ENCODE measurements at regions not wholly inside any gene's neighbourhood (a gene's known extent, or its start where the extent isn't known, plus 50 kb on each side); places are given as distances from the start of the nearest gene placed in this dataset.

DNA sequence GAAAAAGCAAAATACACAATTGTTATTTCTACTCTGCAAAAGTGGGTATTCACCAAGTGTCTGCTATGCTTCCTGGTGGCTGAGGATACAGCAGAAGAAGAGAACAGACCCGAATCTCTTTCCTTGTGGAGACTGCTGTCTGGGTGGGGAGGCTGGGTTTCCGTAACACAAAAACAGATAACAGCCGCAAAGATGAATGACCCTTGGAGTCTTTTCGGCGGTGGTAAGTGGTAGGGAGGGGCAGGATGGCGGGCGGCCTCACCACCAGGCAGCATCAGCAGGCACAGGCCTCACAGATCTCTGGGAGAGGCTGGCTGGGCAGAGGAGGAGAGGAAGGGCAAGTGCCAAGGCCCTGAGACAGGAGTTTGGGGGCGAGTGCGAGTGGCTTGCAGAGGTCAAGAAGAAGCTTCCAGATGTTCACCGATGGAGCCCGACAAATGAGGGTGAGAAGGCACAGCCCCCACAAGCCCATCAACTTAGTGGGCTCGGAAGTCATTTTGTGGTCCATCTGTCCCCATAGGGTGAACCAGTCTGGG is 164.2 kb downstream of the RHOU start:
- no peak for DNase-seq

DNA sequence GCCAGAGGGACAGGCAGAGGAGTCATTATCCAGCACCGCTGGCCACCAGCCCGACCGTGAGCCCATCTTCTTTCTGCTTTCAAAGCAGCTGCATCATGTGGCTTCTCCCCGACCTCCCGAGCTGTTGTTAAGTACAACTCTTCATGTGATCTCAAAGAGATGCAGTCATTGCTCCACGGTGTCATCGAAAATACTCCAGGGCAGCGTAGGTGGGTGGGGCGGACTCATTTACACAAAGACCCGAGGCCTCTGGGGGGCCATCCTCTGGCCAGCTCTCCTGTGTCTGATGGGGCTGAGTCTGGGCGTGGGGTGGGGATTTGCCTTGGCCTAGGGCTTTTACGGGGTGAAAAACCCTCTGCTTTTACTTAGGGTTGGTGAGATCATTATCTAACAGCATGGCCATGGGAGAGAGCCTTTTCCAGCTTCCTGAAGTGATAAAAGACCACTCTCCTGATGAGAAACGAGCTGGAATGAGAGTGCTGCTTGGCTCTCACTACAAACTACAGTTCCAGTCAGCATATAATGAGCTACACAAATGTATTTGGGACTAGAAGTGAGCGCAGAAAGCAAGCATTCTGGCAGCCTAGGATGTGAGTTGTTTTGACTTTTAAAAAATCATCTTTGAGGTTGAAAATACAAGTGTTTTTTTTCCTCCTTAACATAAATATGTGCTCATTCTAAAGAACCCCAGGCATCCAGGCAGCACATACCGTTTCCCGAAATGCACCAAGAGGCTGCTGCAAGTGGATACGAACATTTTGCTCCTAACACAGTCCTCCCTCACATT is 165.0 kb downstream of the RHOU start:
- no peak for DNase-seq

GRCh38 chr1:228900886-228901392 is 165.7 kb downstream of the RHOU start:
- no peak for DNase-seq

GRCh38 chr1:228901936-228902681 is 166.8 kb downstream of the RHOU start:
- no peak for DNase-seq

DNA sequence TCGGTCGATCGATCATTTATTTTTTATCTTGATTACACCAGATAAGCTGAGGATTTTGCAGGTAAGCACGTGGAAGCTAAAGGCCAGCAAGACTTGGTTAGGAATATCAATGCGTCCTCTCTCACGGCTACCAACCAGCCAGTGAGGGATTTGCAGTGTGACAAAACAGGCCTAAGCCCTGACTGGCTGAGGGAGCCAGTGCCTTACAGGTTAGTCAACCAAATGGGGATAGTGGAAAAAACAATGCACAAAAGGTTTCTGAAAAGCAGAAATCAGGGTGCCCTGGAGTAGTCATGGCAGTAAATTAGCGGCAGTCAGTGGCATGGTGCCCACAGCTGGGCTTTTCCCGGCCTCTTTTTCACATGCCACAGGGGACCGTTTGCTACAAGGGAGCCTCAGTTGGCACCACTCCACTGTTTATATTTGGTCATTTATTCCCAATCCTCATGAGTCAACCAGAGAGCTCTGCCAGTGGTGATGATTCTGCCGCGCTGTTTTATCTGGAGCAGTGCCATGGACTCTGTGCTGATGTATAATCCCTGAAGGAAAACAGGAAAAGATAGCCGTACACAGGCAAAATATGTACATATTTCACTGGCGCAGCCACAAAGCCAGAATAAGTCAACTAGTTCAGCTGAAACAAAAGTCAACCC is 167.6 kb downstream of the RHOU start:
- no peak for DNase-seq

- no peak for DNase-seq
These were observed 168.3 kb downstream of the RHOU start for GRCh38 chr1:228903434-228904071.

GRCh38 chr1:228904222-228904621 is 168.9 kb downstream of the RHOU start:
- no peak for DNase-seq

DNA sequence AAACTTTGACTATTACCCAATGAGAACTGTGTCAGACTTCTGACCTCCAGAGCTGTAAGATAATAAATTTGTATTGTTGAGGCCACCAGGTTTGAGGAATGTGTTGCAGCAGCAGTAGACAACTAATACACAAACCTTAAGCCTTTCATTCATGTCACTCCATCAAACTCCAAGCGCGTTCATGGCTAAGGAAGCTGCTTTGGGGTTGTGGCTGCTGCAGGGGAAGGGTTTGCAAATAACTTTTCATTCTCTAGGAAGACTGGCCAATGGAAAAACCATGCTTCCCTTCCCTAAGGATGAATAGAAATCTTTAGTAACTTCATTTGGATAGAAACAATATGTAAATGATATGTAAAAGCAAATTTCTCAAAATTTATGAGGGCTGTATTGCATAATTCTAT is 170.4 kb downstream of the RHOU start:
- no peak for DNase-seq

- peak; percentile 25 for DNase-seq
These were observed 171.1 kb downstream of the RHOU start for GRCh38 chr1:228906223-228906860.

DNA sequence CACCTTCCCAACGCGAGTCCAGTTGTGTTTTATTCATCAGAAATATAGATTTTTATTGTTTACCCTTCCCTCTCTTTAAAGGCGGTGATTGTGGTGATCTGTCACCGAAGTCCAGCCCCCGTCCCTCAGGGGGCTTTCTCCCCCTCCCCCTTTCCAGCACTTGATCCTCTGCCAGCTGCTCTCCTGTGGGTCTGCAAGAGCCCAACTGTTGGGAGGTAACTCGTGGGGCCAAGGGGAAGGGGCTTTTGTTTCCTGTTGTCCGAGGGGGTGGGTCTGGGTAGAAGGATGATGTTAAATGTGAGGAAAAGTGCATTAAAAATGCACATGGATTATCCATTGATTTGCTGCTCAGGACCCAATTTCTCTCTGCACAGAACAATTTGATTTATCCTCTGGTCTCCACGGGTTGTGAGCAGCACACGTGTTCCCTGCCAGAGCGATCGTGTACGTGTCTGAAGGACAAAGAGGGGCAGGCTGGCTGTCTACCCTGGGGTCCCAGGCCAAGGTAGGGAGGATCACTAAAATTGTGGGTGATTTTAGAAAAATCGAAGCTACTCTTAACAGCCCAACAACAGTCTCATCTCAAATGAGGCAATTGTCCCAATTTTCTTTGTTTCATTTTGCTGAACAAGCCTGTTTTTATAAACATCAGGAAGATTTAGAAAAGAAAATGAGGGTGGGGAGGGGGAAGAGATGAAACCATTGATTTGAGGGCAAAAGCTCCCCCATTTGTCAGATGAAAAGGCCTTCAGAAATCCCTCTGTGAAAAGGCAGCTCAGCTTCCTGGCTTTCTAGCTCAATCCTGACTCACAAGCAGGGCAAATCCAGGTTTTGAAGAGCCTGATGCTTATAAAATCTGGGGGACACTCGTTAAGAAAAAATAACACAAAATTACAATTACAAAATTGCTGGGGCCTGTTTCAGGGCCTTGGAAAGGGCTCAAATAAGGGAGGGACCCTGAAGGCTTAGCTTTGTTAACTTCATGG is 176.2 kb downstream of the RHOU start:
- DNase-seq: peak; percentile 4

- DNase-seq: peak; percentile 25
These were observed 178.5 kb downstream of the RHOU start for GRCh38 chr1:228913626-228914414.

DNA sequence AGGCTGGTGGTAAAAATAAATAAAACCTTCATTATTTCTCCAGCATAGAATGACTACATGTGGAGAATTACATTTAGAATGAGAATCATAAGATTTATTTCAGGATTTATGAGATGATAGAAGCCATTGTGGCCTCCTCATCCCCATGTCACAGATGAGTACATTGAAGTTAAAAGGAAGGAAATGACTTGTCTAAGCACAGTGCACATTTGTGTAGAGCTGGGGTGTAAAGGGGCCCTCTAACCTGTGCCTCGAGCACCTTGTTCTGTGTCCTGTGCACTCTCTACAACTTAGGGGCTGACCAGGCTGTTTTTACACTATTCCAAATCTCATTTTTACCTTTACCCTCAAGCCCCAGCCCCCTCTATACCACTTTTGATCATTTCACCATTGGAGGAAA is 179.4 kb downstream of the RHOU start:
- DNase-seq: peak; percentile 20

DNA sequence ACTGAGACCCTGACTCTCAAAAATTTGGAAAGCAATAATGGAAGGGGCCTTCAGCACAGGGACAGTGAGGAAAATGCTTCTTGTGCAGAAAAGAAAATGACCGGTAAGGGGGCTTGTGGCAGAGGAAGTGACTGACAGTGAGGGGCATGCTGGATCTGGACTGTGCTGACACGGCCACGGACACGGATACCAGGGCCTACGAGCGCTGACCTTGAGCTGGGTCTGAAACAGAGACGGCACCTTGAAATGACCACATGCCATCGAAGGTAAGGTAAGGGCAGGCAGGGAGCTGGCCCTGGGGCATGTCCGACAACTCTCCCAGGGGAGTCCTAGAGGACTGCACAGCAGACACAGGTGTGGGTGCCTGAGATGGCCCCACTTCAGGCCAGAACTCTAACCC is 182.1 kb downstream of the RHOU start:
- DNase-seq: peak; percentile 32

- DNase-seq: no peak
These were observed 182.5 kb downstream of the RHOU start for GRCh38 chr1:228917755-228918154.

- no peak for DNase-seq
These were observed 183.1 kb downstream of the RHOU start for GRCh38 chr1:228918335-228918734.

- no peak for DNase-seq
These were observed 184.6 kb downstream of the RHOU start for GRCh38 chr1:228919914-228920313.

DNA sequence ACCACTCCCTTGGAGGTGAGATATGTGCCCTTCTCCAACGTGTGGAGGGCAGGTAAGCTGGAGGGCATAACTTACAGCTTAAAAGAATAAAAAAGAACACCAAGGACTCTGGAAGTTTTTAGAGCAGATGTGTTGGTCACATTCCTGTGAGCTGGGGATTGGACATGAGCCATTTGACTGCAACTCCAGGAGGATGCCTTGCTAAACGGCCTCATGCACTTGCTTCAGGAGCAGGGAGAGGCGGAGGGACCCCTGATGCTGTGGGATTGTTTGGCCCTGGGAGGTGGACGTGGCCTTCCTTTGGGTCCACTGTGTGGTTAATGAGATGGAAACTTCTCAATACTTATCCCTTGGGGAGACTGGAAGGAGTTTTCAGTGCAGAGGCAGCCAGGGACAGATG is 185.6 kb downstream of the RHOU start:
- DNase-seq: no peak

GRCh38 chr1:228921481-228921880 is 186.2 kb downstream of the RHOU start:
- no peak for DNase-seq

DNA sequence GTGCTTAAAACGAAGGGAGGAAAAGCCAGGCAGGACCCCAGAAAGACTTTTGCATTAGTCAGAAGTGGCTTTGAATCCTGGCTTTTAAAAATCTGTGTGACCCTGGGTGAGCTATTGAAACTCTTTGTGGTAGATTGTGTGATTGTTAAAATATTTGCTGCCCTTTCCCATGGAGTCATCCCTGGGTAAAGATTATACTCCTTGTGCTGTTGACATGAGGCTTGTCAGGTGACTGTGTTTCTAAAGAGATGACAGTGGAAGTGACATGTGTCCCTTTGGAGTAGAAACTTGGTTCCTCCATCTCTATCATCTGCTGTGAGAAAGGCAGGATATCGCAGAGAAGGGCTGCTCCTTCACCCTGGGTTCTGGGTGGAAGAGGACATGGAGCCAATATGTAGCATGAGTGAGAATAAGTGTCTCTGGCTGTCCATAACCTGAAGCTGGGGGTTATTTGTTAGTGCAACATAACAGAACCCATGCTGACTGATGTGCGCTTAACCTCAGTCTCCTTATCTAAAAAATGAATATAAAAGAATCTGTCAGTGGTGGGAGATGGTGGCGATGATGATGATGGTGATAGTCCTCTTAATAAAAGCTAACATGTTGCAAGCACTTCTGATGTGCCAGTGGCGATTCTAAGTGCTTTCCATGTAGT is 187.6 kb downstream of the RHOU start:
- no peak for DNase-seq

Measured in activated CD8-positive, alpha-beta memory T cell treated with anti-CD3 and anti-CD28 coated beads, Interleukin-2, amount 50 U/mL, for 48 hours (primary cell).